Right kidney (tissue), 1 donor: ENCODE measurements at regions not wholly inside any gene's neighbourhood (a gene's known extent, or its start where the extent isn't known, plus 50 kb on each side); places are given as distances from the start of the nearest gene placed in this dataset.
"Not testable (repeated sequence)": the region's sequence is repeated elsewhere in the genome, so short reads cannot be mapped to it uniquely, and the experiment has no call there.

Experiments
- DNase-seq: peaks from one replicate; pipeline ENCODE4 v3.0.0-alpha.2; 2016

DNA sequence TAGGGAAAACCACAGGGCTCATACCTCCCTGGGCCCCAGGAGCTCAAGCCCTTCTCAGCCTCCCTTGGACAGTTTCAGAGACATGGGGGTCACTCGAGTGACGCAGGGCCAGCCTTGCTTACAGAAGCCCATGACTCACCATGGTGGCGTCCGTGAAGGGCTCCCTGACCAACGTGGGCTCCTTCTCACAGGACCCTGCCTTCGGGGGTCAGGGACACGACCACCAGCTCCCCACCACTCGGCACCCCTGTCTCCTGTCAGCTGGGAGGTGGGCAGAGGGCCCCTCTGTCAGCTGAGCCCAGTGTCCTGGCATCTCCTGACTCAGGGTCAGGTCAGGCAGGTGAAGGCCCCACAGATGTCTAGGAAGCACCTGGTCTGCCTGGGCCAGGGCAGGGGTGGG lies 126.3 kb upstream of the ANO1 start:
- DNase-seq = no peak

DNA sequence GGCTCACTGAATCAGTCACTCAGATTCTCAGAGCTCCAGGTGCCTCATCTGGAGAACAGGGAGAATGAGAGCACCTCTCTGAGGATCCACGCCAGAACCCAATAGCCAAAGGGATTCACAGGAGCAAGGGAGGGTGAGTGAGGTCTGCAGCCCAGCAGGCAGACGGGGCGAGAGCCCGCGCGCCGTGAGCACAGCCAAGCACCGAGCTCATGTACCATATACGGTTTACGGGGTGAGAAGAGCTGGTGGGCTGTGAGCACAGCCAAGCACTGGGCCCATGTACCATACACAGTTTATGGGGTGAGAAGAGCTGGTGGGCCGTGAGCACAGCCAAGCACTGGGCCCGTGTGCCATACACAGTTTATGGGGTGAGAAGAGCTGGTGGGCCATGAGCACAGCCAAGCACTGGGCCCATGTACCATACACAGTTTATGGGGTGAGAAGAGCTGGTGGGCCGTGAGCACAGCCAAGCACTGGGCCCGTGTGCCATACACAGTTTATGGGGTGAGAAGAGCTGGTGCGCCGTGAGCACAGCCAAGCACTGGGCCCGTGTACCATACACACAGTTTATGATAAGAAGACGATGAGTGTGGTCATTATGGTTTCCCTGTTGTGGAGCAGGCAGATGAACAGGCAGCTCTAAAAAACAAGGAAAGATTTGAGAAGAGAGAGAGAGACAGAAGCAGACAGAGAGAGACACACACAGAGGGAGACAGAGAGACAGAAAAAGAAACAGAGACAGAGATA lies 125.7 kb upstream of the ANO1 start:
- DNase-seq = not testable (repeated sequence)

DNA sequence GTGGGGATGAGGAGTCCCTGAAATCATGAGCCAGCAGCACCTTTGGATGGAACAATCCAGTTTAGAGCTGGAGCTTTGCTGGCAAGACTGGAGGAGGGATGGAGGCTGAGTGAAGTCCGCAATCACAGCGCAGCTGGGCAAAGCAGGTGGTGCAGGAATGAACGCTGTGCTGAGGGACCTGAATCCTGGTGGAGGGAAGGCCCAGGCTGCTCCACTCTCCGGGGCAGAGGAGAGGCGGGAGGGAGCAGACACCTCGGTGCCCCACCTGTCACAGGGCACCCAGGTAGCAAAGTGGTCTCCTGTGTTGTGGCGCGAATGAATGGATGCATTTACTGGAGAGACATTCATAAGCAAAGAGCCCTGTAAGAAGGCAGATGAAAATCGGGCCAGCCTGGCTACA lies 124.8 kb upstream of the ANO1 start:
- DNase-seq = no peak

DNA sequence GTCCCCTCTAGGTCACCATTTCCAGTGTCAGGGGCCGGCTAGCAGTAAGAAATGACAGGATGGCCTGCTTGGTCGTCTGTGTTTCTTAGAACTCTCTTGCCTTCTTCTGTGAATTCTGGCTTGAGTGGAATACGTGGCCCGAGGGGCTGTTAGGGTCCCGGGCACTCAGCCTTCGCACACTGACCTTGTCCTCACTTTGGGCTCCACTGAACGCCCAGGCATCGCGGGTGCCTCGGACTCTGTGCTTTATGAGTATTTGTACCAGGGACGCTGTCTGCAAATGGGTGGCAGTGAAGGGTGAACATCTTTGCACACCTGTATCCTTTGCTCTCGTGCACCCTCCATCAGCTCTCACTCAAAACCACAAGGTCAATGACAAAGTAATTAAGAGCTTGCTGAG lies 123.4 kb upstream of the ANO1 start:
- no peak for DNase-seq

DNA sequence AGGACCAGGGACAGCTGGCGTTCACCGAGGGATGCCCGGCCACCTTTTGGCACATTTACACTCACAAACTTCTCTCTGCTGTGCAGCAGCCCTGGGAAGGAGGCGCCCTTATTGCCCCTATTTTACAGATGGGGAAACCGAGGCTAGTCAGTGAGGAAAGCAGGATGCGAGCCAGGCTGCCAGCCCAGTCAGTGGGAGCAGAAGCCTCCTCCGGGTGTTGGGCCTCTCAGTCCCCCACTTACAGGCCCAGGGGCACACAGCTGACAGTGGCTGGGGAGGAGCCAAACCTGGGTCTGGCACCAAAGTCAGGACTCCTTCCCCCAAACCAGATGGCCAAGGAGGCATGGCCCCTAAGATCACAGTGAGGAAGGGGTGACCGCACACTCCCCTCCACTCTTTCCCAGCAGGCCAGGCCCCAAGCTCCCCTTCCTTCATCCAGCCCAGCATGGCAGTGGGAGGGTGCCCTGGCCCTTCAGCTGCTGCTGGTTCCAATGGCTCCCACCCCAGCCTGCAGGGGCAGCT lies 121.4 kb upstream of the ANO1 start:
- no peak for DNase-seq

DNA sequence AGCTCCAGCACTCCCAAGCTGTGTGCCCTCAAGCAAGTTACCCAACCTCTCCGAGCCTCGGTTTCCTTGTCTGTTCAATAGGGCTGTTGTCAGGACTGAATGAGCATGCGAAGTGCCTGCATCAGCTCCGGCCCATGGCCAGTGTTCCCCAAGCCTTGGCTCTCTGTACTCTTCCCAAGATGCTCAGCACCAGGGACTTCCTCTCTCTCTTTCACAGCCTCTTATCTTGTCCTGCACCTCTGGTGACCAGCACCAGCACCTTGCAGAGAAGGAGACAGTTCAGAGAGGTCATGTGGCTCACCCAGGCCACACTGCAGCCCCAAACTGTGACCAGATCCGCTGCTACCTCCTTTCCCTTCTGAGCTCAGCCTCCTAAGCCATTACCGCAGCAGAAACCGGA lies 120.3 kb upstream of the ANO1 start:
- DNase-seq = no peak

DNA sequence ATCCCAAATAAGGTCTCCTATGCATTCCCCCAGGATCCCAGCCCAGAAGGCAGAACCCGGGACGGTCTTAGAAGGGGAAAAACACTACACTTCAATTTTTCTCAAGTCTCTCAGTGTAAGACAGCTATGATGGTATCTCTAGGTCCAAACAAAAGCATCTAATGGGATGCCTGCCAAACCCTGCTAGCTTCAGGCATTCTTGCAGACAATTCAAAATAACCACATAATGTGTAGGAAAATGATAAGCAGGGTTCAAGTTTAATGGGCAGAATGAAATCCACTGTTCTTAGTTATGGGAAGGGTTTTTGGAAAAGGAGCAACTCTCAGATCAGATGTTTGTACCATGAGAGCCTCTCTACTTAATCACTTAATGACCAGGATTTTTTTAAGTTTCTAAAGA lies 119.8 kb upstream of the ANO1 start:
- DNase-seq = no peak

DNA sequence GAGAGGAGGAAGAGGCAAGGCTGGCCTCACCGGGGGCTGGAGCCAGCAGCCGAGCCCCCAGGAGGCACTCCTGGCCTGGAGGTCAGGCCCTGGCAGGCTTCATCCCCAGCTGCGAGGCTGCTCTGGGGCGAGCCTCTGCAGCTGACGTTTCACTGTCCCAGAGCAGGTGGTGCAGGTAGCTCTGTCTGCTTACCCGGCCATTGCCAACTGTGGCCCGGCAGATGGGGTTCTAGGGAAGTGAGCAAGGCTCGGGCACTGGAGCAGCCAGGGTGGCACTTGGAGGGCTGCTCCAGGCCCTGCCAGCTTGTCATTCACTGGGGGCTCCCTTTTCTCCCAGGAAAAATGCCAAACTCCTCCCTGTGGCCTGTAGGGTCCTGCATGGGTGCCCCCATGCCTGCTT lies 118.7 kb upstream of the ANO1 start:
- DNase-seq = no peak

DNA sequence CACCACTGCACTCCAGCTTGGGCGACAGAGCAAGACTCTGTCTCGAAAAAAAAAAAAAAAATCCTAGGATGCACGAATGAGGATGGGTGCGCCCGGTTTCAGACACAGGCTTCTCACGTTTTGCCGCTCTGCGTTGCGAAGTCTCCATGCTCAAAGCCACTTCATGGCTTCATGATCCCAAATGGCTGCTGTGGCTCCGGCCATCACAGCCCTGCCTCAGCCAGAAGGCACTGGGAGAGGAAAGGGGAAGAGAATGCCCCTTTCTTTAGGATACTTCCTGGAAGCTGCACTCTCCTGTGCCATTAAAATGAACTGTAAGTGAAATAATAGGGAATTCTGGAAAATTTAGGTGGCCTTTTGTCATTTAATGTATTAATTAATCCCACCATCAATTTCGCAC lies 116.4 kb upstream of the ANO1 start:
- no peak for DNase-seq

DNA sequence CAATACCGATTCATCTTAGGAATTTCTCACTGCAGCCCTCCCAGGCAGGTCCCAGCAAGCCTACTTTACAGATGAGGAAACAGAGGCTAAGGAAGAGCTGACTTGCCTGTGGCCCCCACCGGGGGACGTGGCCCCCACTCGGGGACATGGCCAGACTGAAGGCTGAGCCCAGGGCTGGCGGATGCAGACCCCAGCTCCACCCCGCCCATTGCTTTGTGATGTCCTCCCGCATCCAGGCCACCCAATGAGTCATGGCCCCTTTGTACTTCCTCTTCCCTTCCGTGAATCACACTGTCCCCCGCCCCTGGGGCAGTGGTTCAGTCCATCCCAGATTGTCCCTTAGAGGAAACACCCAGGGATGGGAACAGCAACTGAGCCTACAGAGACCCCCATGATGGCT lies 116.0 kb upstream of the ANO1 start:
- DNase-seq = no peak

DNA sequence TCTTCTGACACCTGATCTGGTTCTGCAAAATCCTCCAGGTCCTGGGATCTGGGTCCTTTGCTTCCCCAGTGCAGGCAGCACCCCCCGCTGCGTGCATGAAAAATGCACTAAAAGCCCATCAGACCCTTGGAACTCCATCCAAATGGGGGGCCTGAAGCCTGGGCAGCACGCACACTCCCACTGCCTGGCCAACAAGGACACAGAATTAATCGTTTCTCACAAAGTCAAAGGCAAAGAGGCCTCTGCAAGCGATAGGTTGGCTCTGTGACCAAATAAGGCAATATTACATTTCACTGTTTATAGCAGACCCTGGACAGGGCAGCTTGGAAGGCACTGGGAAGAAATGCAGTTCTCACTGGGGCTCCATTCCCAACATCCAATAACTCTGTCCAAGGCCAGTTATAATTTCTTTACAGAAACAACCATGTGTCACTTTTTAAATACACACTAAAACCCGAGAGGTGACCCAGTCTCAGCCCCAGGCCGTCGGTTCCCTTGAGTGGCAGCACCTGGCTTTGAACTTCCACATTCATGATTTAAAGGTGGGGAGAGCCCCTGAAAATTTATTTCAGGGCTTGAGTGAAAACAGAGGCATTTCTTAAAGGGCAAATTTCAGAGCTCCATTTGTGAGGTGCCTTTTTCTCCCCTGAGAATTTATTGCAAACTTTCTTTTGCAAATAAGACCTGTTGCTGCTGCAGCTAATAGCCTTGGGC lies 114.4 kb upstream of the ANO1 start:
- DNase-seq = peak; percentile 35

DNA sequence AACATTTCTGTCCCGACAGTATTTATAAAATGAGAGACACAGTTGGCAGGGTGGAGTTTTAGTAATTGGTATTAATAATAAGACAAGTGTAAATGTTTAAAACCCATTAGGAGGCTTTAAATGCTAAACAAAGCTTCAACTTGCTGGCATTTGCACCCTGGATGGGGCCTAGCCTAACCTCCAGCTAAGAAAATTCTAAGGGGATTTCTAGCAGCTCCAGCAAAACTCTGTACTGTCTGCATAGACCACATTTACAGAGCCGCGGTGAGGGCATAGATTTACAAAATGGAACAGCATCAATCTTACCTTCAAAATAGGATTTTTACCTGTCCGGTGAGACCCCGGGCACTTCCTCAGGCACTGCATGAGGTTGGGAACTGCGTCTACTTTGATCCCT lies 113.9 kb upstream of the ANO1 start:
- no peak for DNase-seq

DNA sequence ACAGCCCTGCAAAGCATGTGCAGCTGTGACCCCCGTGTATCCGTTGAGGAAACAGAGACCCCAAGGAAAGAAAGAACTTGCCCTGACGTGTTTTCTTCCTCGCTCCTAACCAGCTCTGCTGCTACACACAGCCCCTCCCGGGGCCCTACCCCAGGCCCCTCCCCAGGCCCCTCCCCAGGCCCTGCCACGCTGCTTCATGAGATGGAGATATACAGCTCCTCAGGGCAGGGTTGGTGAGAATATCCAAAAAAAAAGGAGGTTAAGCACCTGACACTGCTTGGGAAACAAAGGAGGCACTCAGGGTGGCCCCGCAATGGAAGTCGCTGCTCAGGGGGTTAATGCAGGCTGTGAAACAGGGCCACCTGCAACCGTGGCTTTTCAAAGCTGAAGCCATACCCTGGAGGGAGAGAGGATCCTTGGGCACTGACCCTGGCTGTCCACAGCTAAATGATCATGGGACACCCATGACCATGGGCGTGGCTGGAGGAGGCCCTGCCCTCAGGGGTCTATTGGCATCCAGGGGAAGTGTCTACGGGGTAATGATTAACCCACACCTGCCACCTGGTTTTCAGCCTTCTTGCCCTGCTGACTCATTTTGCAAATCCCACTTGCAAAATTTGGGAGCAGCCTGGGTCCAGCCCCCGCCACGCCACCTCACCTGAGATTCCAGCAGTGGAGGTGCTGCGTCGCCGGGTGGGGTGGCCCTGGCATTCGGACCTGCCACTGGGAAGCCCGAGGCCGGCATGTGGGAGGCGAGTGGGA lies 112.1 kb upstream of the ANO1 start:
- DNase-seq = no peak

DNA sequence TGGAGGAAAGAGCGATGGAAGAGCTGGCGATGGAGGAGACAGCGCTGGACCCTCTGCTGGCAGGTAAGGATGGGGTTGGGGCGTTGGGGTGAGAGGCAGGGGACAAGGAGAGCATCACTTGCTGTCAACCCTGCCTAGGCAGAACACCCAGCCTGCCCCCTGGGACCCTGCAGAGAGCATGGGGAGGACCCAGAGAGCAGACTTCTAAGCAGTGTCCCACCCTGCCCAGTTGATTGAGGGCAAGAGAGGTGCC lies 111.6 kb upstream of the ANO1 start:
- DNase-seq = no peak

DNA sequence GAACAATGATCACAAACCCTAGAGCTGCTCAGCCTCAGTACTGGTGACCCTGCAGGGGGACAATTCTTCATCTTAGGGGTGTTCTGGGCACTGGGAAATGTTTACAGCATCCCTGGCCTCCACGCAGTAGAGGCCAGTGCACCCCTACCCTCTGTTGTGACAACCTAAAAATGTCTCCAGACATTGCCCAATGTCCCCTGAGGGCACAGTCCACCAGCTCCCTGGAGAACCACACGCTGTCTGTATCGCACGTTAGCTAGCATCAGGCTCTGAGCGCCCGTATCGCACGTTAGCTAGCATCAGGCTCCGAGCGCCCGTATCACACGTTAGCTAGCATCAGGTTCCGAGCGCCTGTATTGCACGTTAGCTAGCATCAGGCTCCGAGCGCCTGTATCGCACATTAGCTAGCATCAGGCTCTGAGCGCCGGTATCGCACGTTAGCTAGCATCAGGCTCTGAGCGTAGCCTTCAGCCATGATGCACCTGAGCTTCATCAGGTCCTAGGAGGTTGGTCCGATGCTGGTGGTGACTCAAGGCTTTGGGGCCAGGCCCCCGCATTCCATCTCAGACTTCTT lies 111.1 kb upstream of the ANO1 start:
- DNase-seq = no peak

DNA sequence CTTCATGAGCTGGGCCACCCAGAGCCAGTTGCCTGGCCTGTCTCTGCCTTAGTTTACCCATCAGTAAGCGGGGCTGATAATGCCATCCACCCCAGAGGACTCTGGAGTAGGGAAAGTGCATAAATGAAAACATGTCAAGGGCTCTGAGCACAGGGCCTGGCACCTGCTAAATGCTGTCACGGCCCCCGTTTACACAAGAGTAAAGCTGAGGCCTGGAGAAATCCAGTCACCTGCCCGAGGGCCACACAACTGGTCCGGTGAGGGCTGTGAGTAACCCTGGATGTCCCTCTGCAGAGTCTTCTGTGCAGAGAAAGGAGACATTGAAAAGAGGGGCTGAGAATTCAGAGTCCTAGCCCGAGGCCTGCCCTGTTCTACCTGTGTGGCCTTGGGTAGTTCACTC lies 110.6 kb upstream of the ANO1 start:
- DNase-seq = no peak

DNA sequence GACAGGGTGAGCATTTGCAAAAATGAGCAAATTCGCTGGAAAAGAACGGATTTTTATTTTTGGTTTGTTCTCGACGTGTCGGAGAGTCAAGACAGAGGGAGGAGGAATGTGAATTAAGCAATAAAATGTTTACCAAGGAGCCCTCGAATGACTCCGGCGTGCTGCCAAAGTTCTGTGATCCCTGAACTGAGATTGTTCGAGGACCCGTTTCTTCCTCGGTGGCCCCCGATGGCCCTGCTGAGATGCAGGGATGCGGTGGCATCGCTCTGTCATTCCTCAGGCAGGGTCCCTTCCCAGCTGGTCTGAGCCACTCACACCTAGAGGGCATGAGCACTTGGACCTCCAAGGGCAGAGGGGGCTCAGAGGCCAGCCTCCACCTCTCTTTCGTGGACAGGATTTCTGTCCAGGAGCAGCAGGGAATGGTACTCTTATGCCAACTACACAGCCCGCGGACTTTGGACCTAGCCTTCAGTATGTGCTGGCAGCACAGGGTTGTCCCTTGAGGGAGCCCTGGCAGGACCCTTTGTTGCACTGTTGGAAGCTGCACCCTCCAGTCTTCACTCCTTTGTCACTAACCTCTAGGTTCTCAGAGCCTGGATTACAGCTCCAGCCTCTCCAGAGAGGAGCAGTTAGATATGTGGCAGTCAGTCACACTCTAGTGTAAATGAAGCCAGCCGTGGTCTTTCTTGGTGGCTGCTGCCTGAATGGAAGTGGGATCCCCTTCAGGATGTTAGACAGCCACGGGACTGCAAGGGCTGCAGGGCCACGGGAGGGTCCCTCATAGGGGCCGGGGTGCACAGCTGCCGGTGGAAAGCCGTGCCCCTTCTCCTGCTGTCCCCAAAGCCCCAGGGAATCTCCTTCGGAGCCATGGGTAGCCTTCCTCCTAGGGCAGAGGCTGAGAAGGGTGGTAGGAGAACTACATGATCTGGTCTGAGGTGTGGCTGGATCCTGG lies 109.4 kb upstream of the ANO1 start:
- DNase-seq = no peak

DNA sequence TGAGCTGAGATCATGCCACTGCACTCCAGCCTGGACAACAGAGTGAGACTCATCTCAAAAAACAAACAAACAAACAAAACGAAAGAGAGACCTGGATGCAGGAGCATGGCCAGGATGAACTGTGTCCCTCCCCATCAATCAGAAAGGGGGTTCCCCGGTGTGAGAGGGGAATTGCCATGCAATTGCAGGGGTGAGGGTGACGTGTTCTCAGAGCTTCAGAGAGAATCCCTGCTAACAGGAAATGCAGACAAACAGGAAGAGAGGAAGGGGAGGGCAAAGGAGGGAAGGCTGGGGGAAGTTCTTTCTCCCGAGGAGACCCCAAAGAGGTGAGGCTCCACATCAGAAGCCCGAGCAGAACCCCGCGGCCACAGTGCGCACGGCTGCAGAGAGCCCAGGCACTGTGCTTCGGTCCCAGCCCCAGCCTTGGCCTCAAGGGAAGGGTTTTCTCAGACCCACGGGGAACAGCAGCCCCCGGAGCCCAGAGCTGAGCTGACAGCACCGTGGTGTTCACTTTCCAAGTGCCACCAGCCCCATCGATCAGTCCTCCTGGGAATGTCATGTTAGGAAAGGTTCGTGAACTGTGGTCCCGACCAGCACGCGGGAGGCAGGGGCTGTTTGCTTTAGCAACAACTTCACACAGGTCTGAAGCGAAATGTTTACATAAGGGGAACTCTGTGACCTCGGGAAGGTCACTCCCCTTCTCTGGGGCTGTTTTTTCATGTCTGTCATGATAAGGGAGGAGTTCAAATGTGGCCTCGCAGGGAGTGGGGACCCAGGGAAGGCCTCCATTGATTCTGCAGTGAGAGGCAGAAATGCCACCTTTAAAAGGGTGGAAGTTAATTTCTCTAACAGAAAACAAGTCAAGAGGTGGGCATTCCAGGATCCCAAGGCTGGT lies 108.0 kb upstream of the ANO1 start:
- DNase-seq = no peak

DNA sequence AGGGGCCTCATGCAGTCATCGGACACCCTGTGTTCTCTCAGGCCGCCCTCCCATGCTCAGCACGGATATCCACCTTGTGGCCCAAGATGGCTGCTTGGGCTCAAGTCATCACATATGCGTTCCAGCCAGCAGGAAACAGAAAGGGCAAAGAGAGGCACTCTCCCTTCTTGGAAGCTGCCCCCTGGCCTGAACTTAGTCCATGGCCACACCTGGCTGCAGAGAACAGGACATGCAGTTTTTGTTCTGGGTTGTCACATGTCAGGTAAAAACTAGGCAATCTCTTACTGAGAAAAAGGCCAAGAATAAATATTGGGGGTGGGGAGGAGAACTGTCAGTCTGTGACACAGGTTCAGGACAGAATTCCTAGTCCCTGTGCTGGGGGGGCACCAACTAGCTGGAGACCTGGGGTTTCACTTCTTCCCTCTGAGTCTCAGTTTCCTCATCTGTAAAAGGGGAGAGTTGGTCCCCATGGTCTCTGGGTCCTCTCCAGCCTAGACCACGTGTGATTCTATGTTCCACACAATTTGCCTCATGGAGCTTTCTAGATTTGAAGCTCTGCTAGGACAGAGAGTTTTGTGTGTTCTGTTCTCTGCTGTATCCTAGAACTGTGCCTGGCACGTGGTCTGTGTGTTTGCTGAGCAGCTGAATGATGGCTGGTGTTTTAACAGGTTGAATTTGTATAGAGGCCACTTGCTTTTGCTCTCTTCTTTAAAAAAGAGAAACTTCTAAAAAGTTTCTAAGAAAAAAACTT lies 107.2 kb upstream of the ANO1 start:
- DNase-seq = no peak

DNA sequence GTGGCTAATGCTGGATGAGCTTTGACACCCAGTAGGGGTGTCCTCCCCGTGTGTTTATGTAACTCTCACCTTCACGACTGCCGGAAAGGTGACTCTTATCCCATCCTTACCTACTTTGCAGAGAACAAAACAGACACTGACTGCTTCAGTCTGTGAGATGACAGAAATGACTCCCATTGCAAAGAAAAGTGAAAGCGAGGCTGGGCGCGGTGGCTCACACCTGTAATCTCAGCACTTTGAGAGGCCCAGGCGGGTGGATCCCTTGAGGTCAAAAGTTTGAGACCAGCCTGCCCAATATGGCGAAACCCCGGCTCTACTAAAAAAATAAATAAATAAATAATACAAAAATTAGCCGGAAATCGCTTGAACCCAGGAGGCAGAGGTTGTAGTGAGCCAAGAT lies 106.4 kb upstream of the ANO1 start:
- DNase-seq = no peak
